ENCODE measurements at regions not wholly inside any gene's neighbourhood (a gene's known extent, or its start where the extent isn't known, plus 50 kb on each side); places are given as distances from the start of the nearest gene placed in this dataset.

DNA sequence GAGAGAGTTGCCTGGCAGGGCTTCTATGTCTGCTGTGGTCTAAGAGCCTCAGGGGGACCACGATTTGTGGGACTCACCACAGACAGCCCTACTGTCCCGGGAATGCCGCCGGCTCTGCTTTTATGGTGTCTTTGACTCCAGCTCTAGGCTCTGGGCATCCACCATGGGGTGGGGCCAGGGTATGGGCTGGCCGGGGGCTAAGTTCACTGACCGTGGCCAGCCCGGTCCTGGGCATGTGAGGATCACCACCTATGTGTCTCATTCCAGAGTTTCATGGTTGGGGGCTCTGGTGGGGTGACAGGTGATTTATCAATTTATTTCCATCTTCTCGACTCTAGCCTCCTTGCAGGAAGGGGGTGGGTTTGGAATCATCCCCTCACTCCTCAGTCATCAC, 139.4 kb downstream of the GADD45G start:
- no peak overlapping the region for H3K27ac ChIP-seq

GRCh38 chr9:89744730-89745129, 139.9 kb downstream of the GADD45G start:
- Histone ChIP-seq H3K9me3 (peaks cover 6% of the 10 kb centered on the region), H3K36me3 (no peaks in the 10 kb centered on the region), H3K27me3 (no peaks in the 10 kb centered on the region), H3K4me3 (ENCODE audit: low read depth in 1 of 2, low read length in 1 of 2) (no peak overlapping the region), H3K27ac (no peak overlapping the region), H3K4me1 (ENCODE audit: control insufficient read depth in 1 of 2, insufficient read depth in 1 of 2, low read depth in 1 of 2, low read length in 1 of 2) (peaks cover 0 to 4% of the 10 kb centered on the region in 2 experiments)
- TF ChIP-seq, protein P1, sequence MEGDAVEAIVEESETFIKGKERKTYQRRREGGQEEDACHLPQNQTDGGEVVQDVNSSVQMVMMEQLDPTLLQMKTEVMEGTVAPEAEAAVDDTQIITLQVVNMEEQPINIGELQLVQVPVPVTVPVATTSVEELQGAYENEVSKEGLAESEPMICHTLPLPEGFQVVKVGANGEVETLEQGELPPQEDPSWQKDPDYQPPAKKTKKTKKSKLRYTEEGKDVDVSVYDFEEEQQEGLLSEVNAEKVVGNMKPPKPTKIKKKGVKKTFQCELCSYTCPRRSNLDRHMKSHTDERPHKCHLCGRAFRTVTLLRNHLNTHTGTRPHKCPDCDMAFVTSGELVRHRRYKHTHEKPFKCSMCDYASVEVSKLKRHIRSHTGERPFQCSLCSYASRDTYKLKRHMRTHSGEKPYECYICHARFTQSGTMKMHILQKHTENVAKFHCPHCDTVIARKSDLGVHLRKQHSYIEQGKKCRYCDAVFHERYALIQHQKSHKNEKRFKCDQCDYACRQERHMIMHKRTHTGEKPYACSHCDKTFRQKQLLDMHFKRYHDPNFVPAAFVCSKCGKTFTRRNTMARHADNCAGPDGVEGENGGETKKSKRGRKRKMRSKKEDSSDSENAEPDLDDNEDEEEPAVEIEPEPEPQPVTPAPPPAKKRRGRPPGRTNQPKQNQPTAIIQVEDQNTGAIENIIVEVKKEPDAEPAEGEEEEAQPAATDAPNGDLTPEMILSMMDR (IDR thresholded peaks at IDR 0.05), result no peak

More for the DNA sequence above, 139.4 kb downstream of the GADD45G start:
- H3K27me3 ChIP-seq, result no peaks in the 10 kb centered on the region
- H3K4me3 ChIP-seq (ENCODE audit: low read depth in 1 of 2, low read length in 1 of 2), result no peak overlapping the region
- no peaks in the 10 kb centered on the region for H3K36me3 ChIP-seq
- peaks cover 0 to 4% of the 10 kb centered on the region in 2 experiments for H3K4me1 ChIP-seq (ENCODE audit: control insufficient read depth in 1 of 2, insufficient read depth in 1 of 2, low read depth in 1 of 2, low read length in 1 of 2)
- TF ChIP-seq, protein P1 (IDR thresholded peaks at IDR 0.05), result no peak
- peaks cover 6% of the 10 kb centered on the region for H3K9me3 ChIP-seq

DNA sequence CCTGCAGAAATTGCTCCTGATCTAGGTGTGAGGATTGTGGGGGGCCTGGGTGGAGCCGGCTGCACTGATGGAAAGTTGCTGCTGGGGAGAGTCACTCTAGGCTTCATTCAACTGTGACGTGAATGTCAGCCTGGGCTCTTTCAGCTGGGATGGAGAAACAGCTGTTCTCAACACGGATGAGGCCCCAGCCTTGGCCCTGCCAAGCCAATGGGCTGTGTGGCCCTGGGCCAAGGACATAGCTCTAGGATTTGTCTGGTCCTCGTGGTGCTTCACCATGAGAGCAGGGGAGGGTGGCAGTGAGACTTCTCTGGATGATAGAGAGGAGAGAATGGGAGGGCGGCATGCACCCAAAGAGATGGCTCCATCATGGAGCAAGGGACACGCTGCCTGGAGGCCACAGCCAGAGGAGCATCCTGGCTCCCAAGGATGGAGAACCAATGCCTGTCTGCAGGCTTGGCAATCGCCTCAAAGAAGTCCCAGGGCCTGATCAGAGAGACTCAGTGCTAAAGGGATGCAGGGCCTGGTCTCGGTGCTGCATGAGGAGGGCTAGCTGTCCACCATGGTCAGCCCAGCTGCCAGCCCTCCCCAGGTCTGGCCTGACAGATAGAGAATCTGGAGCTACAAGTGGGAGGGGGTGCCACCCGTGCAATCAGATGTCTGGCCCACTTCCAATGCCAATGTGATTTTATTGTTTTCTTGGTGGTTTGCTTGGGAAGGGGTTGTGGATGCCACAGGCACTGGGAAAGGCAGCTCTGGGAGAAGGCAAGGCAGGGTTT, 141.0 kb downstream of the GADD45G start:
- TF ChIP-seq, protein P1 (IDR thresholded peaks at IDR 0.05), result no peak
- H3K9me3 ChIP-seq, result peaks cover 6% of the 10 kb centered on the region
- H3K27ac ChIP-seq, result no peak overlapping the region
- peaks cover 0 to 2% of the 10 kb centered on the region in 2 experiments for H3K4me1 ChIP-seq (ENCODE audit: control insufficient read depth in 1 of 2, insufficient read depth in 1 of 2, low read depth in 1 of 2, low read length in 1 of 2)
- no peak overlapping the region for H3K4me3 ChIP-seq (ENCODE audit: low read depth in 1 of 2, low read length in 1 of 2)
- H3K27me3 ChIP-seq, result no peaks in the 10 kb centered on the region
- no peaks in the 10 kb centered on the region for H3K36me3 ChIP-seq

- Histone ChIP-seq H3K4me3 (ENCODE audit: low read depth in 1 of 2, low read length in 1 of 2) (no peak overlapping the region), H3K4me1 (ENCODE audit: control insufficient read depth in 1 of 2, insufficient read depth in 1 of 2, low read depth in 1 of 2, low read length in 1 of 2) (no peaks in the 10 kb centered on the region), H3K36me3 (no peaks in the 10 kb centered on the region), H3K27me3 (no peaks in the 10 kb centered on the region), H3K9me3 (peaks cover 6% of the 10 kb centered on the region), H3K27ac (no peak overlapping the region)
- TF ChIP-seq, protein P1 (IDR thresholded peaks at IDR 0.05), result no peak
These were observed 141.7 kb downstream of the GADD45G start for GRCh38 chr9:89746385-89747116.

DNA sequence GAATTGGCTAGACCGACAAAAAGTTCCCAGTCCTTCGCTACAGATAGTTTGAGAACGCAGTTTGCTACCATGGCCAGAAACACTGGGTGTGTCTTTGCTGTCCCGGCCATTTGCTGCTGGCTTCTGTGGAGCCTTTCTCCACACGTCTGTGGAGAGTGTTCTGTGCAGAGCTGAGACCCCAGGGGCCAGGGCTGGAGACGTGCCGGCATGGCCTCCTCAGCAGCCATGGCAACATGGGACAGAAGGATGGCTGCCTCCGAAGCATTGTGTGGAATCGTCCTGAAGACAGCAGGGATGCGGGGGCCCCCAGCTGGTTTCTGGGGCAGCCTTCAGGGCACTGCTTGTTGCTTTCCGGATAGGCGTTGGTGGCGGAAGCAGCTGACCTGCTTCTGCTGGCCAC, 142.8 kb downstream of the GADD45G start:
- no peaks in the 10 kb centered on the region for H3K4me1 ChIP-seq (ENCODE audit: control insufficient read depth in 1 of 2, insufficient read depth in 1 of 2, low read depth in 1 of 2, low read length in 1 of 2)
- H3K36me3 ChIP-seq, result no peaks in the 10 kb centered on the region
- H3K27ac ChIP-seq, result no peak overlapping the region
- H3K27me3 ChIP-seq, result no peaks in the 10 kb centered on the region
- H3K4me3 ChIP-seq (ENCODE audit: low read depth in 1 of 2, low read length in 1 of 2), result no peak overlapping the region
- peaks cover 6% of the 10 kb centered on the region for H3K9me3 ChIP-seq
- TF ChIP-seq, protein P1 (IDR thresholded peaks at IDR 0.05), result no peak

All from neutrophil (primary cell).